A673 (cell line): ENCODE measurements at regions not wholly inside any gene's neighbourhood (a gene's known extent, or its start where the extent isn't known, plus 50 kb on each side); places are given as distances from the start of the nearest gene placed in this dataset.
A peak's percentile ranks its signal among the peaks of the same experiment; 100 is the strongest.

ENCODE experiments used
- BruUV-seq: library from RNA; stranded (reverse); fragments of 400-500 nt; replicated peaks from 2 replicates; lab custom pipeline; 2021; lab: Mats Ljungman, UMichigan
- CTCF ChIA-PET: fragments of 300-600 bp; sonication (Branson Sonifier 250); formaldehyde crosslinking; loops from one replicate; lab custom pipeline; 2022; ENCODE audit warnings: antibody characterized with exemption; lab: Charles Lee
- POLR2A ChIA-PET: fragments of 300-600 bp; sonication (Branson Sonifier 250); formaldehyde crosslinking; loops from one replicate; lab custom pipeline; 2022; ENCODE audit warnings: antibody characterized with exemption; ENCODE audit not compliant: low non-redundant PET; lab: Charles Lee
- DNase-seq: peaks from one replicate; pipeline ENCODE4 v3.0.0-alpha.2; 2015; ENCODE audit warnings: low spot score
- H3K27ac ChIP-seq: fragments of 200-600 bp; sonication (generic); 2 replicates; pipeline ENCODE4 v1.5.1; 2016; ENCODE audit warnings: mixed run types, low read depth, mild to moderate bottlenecking, mixed read lengths, antibody characterized with exemption, low read length; ENCODE audit not compliant: poor library complexity, severe bottlenecking
- H3K27me3 ChIP-seq: fragments of 200-600 bp; sonication (generic); replicated peaks from 2 replicates; pipeline ENCODE4 v1.6.1; 2017; ENCODE audit warnings: mixed run types, low read depth, mild to moderate bottlenecking, mixed read lengths, antibody characterized with exemption, low read length; ENCODE audit not compliant: insufficient read depth, poor library complexity
- H3K36me3 ChIP-seq: fragments of 200-600 bp; sonication (generic); 2 replicates; pipeline ENCODE4 v1.6.1; 2016; ENCODE audit warnings: mixed run types, mild to moderate bottlenecking, mixed read lengths, antibody characterized with exemption, low read length; ENCODE audit not compliant: insufficient read depth, poor library complexity, severe bottlenecking
- H3K4me1 ChIP-seq: fragments of 200-600 bp; sonication (generic); 2 replicates; pipeline ENCODE4 v1.6.1; 2017; ENCODE audit warnings: mixed run types, mild to moderate bottlenecking, mixed read lengths, antibody characterized with exemption, low read length; ENCODE audit not compliant: insufficient read depth, poor library complexity, severe bottlenecking
- H3K4me3 ChIP-seq: fragments of 200-600 bp; sonication (generic); 2 replicates; pipeline ENCODE4 v1.5.1; 2016; ENCODE audit warnings: low read depth, mixed run types, mild to moderate bottlenecking, mixed read lengths, low read length; ENCODE audit not compliant: poor library complexity, severe bottlenecking
- H3K9me3 ChIP-seq: fragments of 200-600 bp; sonication (generic); 2 replicates; pipeline ENCODE4 v1.6.1; 2016; ENCODE audit warnings: mixed run types, low read depth, mild to moderate bottlenecking, mixed read lengths, antibody characterized with exemption, low read length; ENCODE audit not compliant: poor library complexity, severe bottlenecking
- EZH2 ChIP-seq: fragments of 200-600 bp; sonication (generic); IDR thresholded peaks from 2 replicates; pipeline ENCODE4 v1.6.1; 2017; ENCODE audit warnings: borderline replicate concordance, low read depth, mild to moderate bottlenecking, mixed read lengths, antibody characterized with exemption, low read length; ENCODE audit not compliant: poor library complexity, severe bottlenecking
- intact Hi-C: fragments of 100-400 bp; cut with micrococcal nuclease; formaldehyde crosslinking; loops from one replicate; pipeline ENCODE4 v1.10.0; 2022; ENCODE audit not compliant: unreplicated experiment
- TF ChIP-seq, protein P1 (sequence below): fragments of 300-800, 200-600 bp; sonication (generic); conservative IDR thresholded peaks from 2 replicates; pipeline ENCODE4 v1.5.1; 2017; ENCODE audit warnings: low read depth, mild to moderate bottlenecking, antibody characterized with exemption, low read length, moderate library complexity, mixed read lengths

DNA sequence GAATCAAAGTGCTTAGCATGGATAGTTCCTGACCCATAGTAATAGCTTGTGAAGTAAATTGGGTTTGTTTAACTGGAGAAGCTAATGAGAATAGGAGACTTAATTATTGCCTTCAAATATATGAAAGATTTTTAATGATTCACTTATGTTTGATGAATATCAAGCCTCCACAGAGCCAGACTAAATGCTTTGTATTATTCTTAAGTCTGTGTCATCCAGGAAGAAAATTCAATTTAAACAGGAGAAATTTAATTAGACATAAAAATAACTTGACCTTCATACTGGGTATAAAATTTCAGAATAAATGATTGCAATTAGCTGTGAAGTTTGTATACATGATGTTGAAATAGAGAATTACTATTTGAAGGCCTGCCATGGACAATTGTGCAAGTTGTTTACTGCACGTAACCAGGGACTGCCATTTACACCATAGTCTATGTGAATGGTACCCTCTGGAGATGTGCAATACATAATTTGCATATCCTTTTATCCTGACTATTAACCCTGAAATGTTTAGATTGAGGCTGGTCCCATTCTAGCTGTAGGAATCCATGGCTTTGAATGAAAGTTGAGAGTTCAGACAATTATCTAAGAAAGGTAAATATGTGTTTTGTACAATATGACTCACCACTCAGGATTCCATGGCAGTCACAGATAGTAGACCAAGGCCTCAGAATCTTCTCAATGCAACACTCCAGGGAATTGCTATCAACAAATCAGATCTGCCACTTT lies 133.5 kb upstream of the IL12B start:
- Histone ChIP-seq H3K4me3 (no peak overlapping the region), H3K27me3 (no peaks in the 10 kb centered on the region), H3K27ac (no peak overlapping the region), H3K36me3 (no peaks in the 10 kb centered on the region), H3K9me3 (no peaks in the 10 kb centered on the region), H3K4me1 (peaks cover 4% of the 10 kb centered on the region)
- no TSS peak for BruUV-seq
- ChIA-PET POLR2A (no interaction called here), CTCF (no interaction called here)
- intact Hi-C loops = no loop called here
- peak; percentile 47 for DNase-seq
- no peak for TF ChIP-seq EZH2
- TF ChIP-seq, protein P1, sequence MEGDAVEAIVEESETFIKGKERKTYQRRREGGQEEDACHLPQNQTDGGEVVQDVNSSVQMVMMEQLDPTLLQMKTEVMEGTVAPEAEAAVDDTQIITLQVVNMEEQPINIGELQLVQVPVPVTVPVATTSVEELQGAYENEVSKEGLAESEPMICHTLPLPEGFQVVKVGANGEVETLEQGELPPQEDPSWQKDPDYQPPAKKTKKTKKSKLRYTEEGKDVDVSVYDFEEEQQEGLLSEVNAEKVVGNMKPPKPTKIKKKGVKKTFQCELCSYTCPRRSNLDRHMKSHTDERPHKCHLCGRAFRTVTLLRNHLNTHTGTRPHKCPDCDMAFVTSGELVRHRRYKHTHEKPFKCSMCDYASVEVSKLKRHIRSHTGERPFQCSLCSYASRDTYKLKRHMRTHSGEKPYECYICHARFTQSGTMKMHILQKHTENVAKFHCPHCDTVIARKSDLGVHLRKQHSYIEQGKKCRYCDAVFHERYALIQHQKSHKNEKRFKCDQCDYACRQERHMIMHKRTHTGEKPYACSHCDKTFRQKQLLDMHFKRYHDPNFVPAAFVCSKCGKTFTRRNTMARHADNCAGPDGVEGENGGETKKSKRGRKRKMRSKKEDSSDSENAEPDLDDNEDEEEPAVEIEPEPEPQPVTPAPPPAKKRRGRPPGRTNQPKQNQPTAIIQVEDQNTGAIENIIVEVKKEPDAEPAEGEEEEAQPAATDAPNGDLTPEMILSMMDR = no peak

DNA sequence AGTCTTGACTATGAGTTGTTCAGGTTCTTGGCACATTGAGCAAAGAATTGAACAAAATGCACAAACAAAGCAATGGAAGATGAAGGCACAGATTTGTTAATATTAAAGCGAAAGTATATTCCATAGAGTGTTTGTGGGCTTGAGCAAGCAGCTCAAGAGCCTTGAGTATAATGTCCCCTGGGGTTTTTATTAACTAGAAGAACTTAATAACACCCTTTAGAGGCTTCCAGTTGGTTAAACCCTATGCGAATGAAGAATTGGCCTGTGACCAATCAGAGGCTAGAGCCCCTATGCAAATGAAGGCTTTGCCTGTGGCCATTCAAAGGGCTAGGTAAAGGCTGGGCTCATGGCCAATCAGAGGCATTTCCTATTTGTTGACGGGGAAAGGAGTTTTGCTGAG lies 135.3 kb upstream of the IL12B start:
- Histone ChIP-seq H3K36me3 (no peaks in the 10 kb centered on the region), H3K9me3 (no peaks in the 10 kb centered on the region), H3K27ac (no peak overlapping the region), H3K4me1 (peaks cover 16% of the 10 kb centered on the region), H3K27me3 (no peaks in the 10 kb centered on the region), H3K4me3 (no peak overlapping the region)
- no TSS peak for BruUV-seq
- ChIA-PET CTCF (no interaction called here), POLR2A (interaction anchor here (0.6 kb wide), 1 partner anchor 207 kb away, joined by 5 read pairs; no protein-coding TSS in a partner anchor)
- no peak for DNase-seq
- no peak for TF ChIP-seq EZH2
- TF ChIP-seq, protein P1 = no peak
- intact Hi-C loops = no loop called here

DNA sequence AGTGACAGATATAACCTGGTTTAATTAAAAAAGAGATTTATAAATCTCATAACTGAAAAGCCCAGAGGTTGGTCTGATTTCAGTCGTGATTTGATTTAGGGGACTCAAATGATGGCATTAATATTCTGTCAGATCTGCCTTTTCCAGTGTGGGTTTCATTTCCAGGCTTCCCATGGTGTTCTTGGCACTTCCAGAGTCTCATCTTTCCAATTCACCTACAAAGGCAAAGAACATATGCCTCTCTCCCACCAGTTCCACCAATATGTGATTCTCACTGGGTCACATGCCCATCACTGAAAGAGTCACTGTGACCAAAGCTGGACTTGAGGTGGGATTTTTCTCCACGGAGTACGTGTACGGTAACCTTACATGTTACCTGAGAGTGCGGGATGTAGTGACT lies 137.4 kb upstream of the IL12B start:
- DNase-seq = no peak

More for the DNA sequence above, 137.4 kb upstream of the IL12B start:
- ChIA-PET CTCF (no interaction called here), POLR2A (no interaction called here)
- Histone ChIP-seq H3K4me1 (peaks cover 16% of the 10 kb centered on the region), H3K4me3 (no peak overlapping the region), H3K36me3 (no peaks in the 10 kb centered on the region), H3K27me3 (no peaks in the 10 kb centered on the region), H3K27ac (no peak overlapping the region), H3K9me3 (no peaks in the 10 kb centered on the region)
- TF ChIP-seq EZH2 = no peak
- TF ChIP-seq, protein P1 = no peak
- BruUV-seq = no TSS peak
- intact Hi-C loops = no loop called here
